ENCODE measurements at regions not wholly inside any gene's neighbourhood (a gene's known extent, or its start where the extent isn't known, plus 50 kb on each side); places are given as distances from the start of the nearest gene placed in this dataset.

DNA sequence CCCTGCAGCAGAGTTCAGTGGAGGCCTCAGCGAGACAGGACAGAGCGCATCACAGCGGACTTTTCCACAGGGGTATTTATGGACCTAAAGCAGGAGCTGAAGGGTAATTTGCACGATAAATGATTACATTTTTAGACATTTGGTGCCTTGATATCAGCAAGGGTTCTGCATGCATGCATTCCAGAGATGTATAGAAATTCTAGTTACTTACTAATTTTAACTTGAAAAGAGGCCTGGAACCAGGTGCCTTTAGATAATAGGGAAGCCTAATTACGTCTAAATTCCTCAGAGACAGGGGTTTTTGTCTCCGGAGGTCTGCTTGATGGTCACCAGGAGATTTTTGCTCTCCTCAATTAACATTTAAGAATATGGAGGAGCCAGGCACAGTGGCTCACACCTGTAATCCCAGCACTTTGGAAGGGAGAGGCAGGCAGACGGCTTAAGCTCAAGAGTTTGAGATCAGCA lies 79.8 kb upstream of the MFGE8 start:
- no peak for DNase-seq (ENCODE audit: low read depth)

GRCh38 chr15:88993662-88994061 lies 80.5 kb upstream of the MFGE8 start:
- H3K4me3 ChIP-seq (ENCODE audit: low read depth, low read length), result no peak overlapping the region
- DNase-seq (ENCODE audit: low read depth), result no peak
- no peak for TF ChIP-seq MYC (IDR thresholded peaks at IDR 0.05; ENCODE audit: low read depth, low read length)
- TF ChIP-seq CTCF (IDR thresholded peaks at IDR 0.05; ENCODE audit: low read depth, low read length), result no peak
- no peak for TF ChIP-seq MAX (IDR thresholded peaks at IDR 0.05; ENCODE audit: low read depth, low read length)
- no peak for TF ChIP-seq POLR2A (IDR thresholded peaks at IDR 0.05; ENCODE audit: extremely low read depth, insufficient read length)

More for the DNA sequence above, 79.8 kb upstream of the MFGE8 start:
- no peak overlapping the region for H3K4me3 ChIP-seq (ENCODE audit: low read depth, low read length)
- no peak for TF ChIP-seq CTCF (IDR thresholded peaks at IDR 0.05; ENCODE audit: low read depth, low read length)
- TF ChIP-seq MYC (IDR thresholded peaks at IDR 0.05; ENCODE audit: low read depth, low read length), result no peak
- TF ChIP-seq MAX (IDR thresholded peaks at IDR 0.05; ENCODE audit: low read depth, low read length), result no peak
- TF ChIP-seq POLR2A (IDR thresholded peaks at IDR 0.05; ENCODE audit: extremely low read depth, insufficient read length), result no peak

DNA sequence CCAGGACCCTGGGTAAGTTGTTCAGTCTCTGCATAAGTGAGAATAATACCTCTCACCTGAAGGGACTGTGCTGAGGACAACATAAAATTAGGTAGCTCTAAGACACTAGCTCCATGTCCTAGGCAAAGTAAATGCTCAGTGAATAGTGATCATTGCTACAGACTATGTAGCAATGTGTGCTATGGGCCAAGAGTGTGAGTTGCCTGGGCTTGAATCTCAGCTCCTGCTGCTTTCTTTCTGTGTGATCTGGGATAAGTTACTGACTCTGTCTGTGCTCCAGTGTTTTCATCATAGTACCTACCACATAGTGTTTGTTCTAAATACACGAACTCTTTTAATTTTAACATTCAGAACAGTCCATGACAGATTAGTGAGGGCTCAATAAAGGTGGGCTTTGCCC lies 81.1 kb upstream of the MFGE8 start:
- DNase-seq (ENCODE audit: low read depth), result no peak
- H3K4me3 ChIP-seq (ENCODE audit: low read depth, low read length), result no peak overlapping the region
- TF ChIP-seq MYC (IDR thresholded peaks at IDR 0.05; ENCODE audit: low read depth, low read length) (no peak), POLR2A (IDR thresholded peaks at IDR 0.05; ENCODE audit: extremely low read depth, insufficient read length) (no peak), MAX (IDR thresholded peaks at IDR 0.05; ENCODE audit: low read depth, low read length) (no peak), CTCF (IDR thresholded peaks at IDR 0.05; ENCODE audit: low read depth, low read length) (no peak)

- no peak for DNase-seq (ENCODE audit: low read depth)
- no peak overlapping the region for H3K4me3 ChIP-seq (ENCODE audit: low read depth, low read length)
- no peak for TF ChIP-seq POLR2A (IDR thresholded peaks at IDR 0.05; ENCODE audit: extremely low read depth, insufficient read length)
- TF ChIP-seq MAX (IDR thresholded peaks at IDR 0.05; ENCODE audit: low read depth, low read length), result no peak
- no peak for TF ChIP-seq CTCF (IDR thresholded peaks at IDR 0.05; ENCODE audit: low read depth, low read length)
- TF ChIP-seq MYC (IDR thresholded peaks at IDR 0.05; ENCODE audit: low read depth, low read length), result no peak
Measured at GRCh38 chr15:88995449-88995848, 82.3 kb upstream of the MFGE8 start.

DNA sequence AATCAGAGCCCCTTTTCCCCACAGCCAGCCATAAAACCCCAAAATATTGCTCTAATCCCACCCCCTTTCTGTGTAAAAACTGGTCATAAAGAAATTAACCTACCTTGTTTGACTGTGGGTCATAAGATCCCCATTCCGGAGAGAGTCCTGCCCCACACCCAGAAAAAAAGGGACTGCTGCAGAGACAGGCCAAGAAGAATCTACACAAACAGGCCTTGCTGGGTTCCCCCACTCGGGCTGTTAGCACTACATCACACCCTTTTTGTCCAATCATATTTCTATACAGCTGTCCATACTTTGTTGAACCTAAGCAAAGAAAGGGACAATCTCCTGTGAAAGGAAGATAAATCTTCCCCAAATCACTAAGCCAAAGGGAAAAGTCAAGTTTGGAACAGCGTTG lies 84.4 kb upstream of the MFGE8 start:
- DNase-seq (ENCODE audit: low read depth), result no peak
- no peak overlapping the region for H3K4me3 ChIP-seq (ENCODE audit: low read depth, low read length)
- no peak for TF ChIP-seq CTCF (IDR thresholded peaks at IDR 0.05; ENCODE audit: low read depth, low read length)
- TF ChIP-seq POLR2A (IDR thresholded peaks at IDR 0.05; ENCODE audit: extremely low read depth, insufficient read length), result no peak
- no peak for TF ChIP-seq MYC (IDR thresholded peaks at IDR 0.05; ENCODE audit: low read depth, low read length)
- no peak for TF ChIP-seq MAX (IDR thresholded peaks at IDR 0.05; ENCODE audit: low read depth, low read length)
